Transverse colon (tissue), 4 donors: ENCODE measurements at regions not wholly inside any gene's neighbourhood (a gene's known extent, or its start where the extent isn't known, plus 50 kb on each side); places are given as distances from the start of the nearest gene placed in this dataset.

Source experiments
- EP300 ChIP-seq: sonication (generic); formaldehyde crosslinking; IDR thresholded peaks from one replicate; pipeline ENCODE4 v1.6.1; 2017; ENCODE audit warnings: antibody characterized with exemption, low read depth
- POLR2AphosphoS5 ChIP-seq, 3 donors: sonication (generic); formaldehyde crosslinking; IDR thresholded peaks; one replicate each; pipeline ENCODE4 v1.6.1; 2016; ENCODE audit warnings: antibody characterized with exemption in 3 of 3
- TF ChIP-seq, protein P1 (sequence below), 5 experiments: fragments of 200-600 bp in 3 of 5; fragments of 450-650 bp in 2 of 5; sonication (generic) in 3 of 5; IDR thresholded peaks; 1 replicate in 2 of 5; 2 replicates in 3 of 5; pipeline ENCODE4 v1.5.1; 2016 to 2017; ENCODE audit warnings: antibody characterized with exemption in 5 of 5, inconsistent platforms in 3 of 5, mild to moderate bottlenecking in 2 of 5, moderate library complexity in 1 of 5

DNA sequence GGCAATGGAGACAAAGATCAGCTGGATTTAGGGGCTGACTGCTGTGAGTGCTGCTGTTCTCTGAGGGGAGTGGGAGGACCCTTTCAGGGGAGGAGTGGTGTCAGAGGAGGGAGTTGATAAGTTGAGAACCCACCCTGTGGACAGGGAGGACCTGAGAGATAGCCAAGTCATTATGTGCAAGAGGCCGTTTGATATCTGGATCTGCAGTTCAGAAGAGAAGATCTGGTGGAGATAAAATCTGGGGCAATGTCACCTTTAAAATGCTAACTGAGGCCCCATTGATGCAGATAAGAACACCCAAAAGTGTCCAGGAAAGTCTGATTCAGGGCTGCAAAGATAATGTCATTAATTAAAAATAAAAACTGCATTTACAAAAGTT lies 256.1 kb upstream of the HES1 start:
- TF ChIP-seq, protein P1, sequence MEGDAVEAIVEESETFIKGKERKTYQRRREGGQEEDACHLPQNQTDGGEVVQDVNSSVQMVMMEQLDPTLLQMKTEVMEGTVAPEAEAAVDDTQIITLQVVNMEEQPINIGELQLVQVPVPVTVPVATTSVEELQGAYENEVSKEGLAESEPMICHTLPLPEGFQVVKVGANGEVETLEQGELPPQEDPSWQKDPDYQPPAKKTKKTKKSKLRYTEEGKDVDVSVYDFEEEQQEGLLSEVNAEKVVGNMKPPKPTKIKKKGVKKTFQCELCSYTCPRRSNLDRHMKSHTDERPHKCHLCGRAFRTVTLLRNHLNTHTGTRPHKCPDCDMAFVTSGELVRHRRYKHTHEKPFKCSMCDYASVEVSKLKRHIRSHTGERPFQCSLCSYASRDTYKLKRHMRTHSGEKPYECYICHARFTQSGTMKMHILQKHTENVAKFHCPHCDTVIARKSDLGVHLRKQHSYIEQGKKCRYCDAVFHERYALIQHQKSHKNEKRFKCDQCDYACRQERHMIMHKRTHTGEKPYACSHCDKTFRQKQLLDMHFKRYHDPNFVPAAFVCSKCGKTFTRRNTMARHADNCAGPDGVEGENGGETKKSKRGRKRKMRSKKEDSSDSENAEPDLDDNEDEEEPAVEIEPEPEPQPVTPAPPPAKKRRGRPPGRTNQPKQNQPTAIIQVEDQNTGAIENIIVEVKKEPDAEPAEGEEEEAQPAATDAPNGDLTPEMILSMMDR (IDR thresholded peaks at IDR 0.05): no peak
- TF ChIP-seq POLR2AphosphoS5 (IDR thresholded peaks at IDR 0.05) (no peak), EP300 (no peak)
